Pons (tissue), 1 donor: ENCODE measurements at regions not wholly inside any gene's neighbourhood (a gene's known extent, or its start where the extent isn't known, plus 50 kb on each side); places are given as distances from the start of the nearest gene placed in this dataset.

Experiments used
- DNase-seq: peaks from one replicate; pipeline ENCODE4 v3.0.0-alpha.2; 2016; ENCODE audit warnings: low spot score

DNA sequence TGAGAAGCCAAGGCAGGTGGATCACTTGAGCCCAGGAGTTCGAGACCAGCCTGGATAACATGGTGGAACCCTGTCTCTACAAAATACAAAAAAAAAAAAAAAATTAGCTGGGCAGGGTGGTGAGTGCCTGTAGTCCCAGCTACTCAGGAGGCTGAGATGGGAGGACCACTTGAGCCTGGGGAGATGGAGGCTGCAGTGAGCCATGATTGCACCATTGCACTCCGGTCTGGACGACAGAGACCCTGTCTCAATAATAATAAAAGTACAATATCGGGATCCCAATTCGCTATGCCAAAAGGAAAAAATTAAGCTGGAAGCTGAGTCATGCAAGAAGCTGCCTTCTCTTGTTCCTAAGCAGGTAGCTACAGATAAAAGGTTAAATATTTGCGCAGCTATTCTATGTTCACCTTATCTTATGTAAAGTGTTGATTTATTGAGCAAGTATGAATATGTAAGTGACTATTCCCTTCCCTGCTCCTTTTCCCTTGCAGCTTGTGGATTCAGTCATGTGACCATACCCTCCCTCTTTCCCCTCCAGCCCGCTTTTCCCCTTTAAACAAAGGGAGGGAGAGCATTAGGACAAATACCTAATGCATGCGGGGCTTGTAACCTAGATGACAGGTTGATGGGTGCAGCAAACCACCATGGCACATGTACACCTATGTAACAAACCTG is 112.0 kb downstream of the LITAF start:
- no peak for DNase-seq

DNA sequence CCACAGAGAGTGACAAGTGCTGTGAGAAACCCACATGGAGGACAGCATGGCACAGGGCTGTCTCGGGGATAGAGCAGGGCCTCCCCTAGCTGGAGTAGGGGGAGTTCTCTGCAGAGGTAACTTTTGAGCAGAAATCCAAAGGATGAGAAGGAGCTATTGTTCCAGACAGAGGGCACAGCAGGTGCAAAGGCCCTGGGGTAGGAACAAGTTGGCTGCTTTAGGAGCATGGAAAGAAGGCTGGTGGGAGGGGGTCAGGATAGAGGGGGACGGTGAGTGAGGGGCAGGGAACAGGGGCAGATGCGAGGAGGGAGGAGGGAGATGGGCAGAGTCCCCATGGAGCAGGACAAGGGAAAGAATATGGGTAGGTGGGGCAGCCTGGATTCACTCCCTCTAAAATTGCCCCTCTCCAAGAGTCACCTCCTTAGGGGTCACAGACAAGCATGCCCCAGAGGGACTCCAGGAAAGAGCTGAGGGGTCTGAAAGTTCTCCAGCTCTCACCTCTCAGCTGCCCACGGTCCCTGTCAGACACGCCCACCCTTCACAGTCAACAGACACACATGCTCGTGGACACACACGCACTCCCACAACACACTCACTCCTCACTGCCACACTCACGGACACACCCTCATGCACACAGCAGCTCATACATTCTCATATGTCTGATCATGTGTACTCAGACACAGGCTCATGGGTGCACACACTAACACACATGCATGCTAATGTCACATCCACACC is 110.7 kb downstream of the LITAF start:
- DNase-seq, result no peak

DNA sequence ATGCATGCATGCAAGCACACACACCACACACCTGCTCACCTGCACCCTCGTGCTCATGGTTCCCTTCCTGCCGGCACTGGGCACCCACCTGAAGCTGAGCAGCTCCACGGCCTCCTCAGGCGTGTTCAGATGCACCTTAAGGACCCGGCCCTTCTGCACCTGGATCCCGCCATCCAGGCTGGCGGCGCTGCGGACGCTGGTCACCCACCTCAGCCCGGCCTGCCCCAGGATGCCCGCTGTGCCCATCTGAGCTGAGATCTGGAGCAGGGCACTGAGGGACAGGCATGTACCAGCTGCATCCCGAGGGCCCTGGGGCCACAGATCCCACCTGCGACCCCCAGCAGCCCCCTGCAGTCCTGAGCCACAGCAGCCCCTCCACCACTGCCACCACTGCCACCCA is 110.0 kb downstream of the LITAF start:
- DNase-seq, result no peak

DNA sequence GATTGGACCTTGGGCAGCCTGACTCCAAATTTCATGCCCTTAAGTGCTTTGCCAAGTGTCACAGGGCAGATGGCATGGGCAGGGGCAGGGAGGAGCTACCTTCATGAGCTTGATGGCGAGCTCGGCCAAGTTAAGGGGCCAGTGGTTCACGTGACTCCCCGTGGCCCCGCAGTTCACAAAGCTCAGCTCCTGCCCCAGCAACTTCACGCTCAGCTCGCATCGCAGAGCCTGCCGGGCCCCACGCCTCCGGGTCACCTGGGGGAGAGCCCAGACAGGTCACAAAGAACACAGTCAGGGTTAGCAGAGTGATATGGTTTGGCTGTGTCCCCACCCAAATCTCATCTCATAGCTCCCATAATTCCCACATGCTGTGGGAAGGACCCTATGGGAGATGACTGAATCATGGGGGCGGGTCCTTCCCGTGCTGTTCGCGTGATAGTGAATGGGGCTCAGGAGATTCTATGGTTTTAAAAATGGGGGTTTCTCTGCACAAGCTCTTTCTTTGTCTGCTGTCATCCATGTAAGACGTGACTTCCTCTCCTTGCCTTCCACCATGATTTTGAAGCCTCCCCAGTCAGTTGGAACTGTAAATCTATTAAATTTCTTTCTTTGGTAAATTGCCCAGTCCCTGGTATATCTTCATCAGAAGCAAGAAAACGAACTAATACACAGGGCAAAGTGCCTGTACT is 108.1 kb downstream of the LITAF start:
- DNase-seq, result no peak

DNA sequence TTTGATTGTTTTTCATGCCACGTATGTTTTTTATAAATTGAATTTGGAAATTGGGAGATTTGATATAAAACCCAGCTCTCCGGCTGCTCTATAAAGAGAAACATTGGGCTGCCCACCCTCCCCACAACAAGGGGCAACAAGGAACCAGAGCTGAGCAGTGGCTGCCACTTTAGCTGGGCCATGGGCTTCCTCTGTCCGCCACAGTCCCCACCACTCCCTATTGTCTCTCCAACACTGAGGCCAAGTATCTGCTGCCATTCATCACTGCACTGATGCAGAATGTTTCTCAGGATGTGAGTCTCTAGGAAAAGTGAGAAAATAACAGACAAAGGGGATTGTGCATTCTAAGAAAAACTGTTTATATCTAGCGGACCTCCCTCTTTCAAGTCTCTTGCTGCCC is 106.8 kb downstream of the LITAF start:
- no peak for DNase-seq

DNA sequence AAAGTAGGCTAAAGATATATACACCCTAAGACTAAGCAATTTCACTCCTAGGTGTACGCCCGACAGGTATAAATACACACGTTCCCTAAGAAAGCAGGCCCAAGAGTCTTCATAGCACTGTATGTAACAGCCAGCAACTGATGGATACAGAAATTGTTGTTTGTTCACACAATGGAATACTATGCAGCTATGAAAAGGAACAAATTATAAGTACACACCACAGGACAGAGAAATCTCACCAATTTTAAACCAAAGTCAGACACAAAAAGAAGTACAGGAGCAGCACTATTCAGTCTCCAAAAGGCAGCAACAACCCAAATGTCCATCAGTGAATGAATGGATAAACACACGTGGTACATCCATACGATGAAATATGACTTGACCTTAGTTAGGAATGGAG is 106.1 kb downstream of the LITAF start:
- DNase-seq, result no peak

DNA sequence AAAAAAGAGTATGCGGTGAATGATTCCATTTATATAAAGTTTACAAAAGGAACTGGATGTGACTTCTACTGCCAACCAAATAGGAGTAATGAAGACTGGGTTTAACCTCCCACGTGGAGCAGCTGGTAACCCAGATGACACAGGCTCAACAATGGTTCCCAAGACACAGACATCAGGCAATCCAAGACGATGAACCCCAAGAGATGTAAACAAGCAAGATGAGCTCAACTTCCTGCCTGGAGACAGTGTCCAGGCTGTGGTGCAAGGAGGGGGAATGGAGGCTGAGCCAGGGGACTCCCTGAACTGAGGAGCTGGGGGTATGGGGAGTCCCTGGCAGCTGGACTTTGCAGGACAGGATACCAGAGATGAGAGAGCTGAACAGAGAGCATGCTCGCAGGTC is 104.7 kb downstream of the LITAF start:
- DNase-seq, result no peak

DNA sequence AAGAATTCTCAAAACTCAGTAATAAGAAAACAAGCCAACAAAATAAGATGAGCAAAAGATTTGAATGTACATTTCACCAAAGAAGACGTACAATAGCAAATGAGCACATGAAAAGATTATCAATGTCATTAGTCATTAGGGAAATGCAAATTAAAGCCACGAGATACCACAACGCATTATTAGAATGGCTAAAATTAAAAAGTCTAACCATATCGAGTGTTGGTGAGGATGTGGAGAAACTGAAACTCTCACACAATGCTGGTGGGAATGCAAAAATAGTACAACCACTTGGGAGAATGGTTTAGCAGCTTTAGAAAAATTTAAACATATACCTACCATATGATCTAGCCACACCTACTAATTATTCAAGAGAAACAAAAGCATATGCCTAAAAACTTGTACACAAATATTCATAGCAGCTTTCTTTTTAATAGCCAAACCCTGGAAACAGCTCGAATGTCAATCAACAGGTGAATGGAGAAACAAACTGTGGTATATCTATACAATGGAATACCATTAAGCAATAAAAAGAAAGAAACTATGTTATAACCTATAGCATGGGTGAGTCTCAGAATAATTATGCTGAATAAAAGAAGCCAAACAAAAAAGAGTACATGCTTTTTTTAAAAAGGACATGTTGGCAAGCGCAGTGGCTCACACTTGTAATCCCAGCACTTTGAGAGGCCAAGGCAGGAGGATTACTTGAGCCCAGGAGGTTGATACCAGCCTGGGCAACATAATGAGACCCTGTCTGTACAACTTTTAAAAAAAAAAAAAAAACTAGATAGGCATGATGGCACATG is 103.6 kb downstream of the LITAF start:
- DNase-seq, result no peak

DNA sequence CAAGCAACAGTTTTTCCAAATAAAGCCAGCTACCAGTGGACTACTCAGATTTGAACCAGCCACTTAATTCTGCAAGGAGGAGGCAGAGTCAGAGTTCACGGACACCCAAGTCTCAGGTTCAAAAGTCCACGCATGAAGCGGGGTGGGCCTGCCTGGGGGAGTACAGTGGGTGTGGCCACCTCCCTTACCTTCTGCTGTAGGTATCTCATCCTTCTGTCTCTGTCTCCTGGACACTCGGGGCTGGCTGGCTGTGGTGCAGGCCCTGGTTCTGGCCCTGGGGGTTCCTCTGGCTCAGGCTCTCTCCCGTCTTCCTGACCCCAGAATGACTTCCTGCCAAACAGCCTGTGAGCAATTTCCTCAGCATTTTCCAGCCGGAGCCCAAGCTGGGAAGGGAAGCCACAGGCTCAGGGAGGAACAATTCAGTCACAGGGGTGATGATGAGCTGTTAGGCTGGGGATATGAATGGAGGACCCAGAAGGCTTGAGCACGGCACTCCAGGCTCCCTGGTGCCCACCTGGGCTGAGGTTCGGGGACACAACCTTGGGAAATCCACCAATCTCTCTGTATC is 101.9 kb downstream of the LITAF start:
- no peak for DNase-seq

DNA sequence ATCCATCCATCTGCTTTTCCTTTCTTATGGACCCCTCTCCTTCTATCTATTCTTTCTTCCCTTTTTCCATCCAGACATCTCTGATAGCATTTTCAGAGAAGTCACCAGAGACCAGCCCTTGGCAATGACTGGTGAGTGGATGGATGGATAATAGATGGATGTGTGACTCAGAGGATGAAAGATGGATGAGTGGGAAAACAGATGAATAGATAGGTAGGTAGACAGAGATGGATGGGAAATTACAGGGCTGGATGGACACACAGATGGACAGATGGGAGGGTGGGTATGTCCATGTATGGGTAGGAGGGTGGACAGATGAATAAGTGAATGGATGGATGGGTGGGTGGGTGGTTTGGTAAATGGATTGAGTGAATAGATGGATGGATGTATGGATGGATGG is 101.0 kb downstream of the LITAF start:
- no peak for DNase-seq

DNA sequence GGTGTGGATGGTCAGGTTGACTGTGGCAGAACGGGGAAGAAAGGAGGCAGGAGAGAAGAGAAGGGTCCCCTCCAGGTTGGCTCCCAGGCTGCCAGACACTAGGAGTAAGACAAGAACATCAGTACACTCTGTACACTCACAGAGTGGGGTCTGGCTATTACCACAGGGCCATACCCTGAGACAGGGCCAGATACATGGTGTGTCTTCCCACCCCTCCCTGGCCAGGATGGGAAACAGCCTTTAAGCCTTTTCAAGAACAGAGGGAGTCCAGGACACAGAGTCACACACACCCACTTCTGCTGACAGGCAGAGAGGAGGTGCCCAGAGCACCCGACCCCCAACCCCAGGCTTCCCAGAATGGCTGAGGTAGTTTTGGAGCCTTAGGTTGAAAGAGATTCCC is 99.4 kb downstream of the LITAF start:
- no peak for DNase-seq

DNA sequence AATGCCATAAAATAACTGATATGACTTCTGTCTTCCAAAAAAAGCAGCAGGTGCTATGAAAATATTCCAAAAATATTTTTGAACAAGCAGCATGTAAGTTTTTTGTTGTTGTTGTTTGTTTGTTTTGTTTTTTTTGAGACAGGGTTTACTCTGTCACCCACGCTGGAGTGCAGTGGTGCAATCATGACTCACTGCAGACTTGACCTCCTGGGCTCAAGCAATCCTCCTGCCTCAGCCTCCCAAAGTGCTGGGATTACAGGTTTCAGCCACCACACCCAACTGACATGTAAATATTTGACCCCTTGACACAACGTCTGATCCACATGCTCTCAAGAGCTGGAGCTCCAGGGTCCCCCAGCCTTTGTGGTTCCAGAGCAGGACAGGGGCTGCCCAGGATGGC is 98.4 kb downstream of the LITAF start:
- DNase-seq, result no peak

DNA sequence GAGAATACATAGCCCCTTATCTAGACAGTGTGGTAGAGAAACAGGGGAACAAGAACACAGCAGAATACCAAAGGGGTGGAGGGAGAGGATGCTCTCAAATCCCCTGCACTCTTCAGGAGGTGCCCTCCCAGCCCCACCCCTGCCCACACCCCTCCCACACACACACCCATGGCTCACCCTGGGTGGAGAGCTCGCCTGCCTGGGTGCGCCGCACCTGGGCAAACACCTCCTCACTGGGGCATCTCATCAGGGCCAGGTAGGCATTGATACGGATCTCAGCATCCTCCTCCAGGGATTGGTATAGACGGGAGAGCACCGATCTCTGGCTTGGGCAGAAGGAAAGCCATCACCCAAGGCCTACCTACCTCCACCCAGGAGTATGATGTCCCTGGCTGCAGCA is 95.2 kb downstream of the LITAF start:
- no peak for DNase-seq

DNA sequence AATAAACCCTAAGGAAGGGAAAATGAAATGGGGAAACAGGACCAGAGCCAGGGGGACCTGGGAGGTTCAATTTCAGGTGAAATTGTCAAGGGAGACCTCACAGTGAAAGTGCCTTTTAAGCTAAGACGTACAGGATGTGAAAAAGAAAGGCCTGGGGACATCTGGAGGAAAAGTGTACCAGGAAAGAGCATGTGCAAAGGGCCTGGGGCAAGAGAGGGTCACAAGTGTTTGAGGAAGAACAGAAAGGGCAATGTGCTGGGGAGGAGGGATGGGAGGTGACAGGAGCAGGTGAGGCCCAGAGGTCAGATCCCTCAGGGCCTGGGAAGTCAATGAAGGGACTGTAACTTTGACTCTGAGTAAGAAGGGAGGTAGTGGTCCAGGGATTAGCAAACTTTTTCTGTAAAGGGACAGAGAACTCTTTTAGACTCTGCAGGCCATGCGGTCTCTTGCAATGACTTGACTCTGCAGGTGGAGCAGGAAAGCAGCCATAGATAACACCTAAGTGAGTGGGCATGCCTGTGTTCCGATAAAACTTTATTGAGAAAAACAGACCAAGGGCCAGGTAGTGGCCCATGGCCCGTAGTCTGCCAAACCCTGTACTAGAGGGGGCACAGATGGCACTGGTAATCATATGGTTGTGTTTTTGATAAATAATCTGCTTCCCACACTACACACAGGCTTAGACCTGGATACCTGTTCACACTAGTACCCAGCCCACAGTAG is 93.8 kb downstream of the LITAF start:
- DNase-seq, result no peak

DNA sequence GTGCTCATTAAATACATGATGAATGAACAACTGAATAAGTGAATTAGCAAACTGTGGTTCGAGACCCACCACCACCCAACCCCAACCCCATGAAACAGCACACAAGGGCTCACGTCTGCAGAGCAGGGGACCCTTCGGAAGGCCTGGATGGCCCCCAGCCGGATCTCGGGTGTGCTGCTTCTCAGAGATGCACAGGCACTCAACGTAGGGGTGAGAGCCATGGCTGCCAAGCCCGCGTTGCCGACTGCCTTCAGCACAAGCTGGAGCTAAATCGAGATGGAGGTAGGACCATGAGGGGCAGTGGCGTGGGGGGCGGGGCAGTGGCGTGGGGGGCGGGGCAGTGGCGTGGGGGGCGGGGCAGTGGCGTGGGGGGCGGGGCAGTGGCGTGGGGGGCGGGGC is 93.2 kb downstream of the LITAF start:
- no peak for DNase-seq

DNA sequence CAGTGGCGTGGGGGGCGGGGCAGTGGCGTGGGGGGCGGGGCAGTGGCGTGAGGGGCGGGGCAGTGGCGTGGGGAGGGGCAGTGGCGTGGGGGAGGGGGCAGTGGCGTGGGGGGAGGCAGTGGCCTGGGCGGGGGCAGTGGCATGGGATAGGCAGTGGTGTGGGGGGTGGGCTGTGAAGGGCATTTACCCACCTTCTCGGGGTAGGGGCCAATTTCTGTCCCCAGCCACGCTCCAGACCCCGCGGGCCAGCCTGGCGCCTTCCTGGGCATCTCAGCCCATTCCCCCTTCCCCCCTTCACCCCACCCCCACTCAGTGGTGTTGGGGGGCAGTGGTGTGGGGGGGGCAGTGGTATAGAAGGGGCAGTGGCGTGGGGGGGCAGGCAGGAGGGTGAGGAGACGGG is 92.7 kb downstream of the LITAF start:
- DNase-seq, result no peak

DNA sequence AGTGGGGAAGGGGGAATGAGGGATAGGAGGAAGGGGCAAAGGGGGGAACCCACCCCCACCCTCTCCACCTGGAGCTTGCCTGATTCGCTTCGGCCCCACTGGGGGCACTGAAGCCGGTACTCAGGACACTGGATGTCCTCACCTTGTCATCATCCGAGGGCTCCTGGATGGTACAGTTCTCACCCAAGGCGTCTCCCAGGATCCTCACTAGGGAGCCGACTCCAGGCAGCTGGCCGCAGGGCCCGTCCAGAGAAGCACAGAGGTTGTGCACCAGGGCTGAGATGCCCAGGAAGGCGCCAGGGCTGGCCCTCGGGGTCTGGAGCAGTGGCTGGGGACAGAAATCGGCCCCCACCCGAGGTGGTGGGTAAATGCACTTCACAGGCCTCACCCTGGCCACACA is 92.3 kb downstream of the LITAF start:
- DNase-seq, result no peak

DNA sequence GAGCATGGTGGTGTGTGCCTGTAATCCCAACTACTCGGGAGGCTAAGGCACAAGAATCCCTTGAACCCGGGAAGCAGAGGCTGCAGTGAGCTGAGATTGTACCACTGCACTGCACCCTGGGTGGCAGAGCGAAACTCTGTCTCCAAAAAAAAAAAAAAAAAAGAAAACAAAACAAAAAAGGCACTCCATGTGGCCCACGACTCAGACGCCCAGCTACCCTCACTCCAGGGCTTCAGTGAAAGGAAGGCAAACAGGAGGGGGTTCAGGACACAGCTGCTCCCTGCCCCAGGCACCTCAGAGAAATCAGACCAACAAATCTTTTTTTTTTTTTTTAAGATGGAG is 91.7 kb downstream of the LITAF start:
- DNase-seq, result no peak
